Gastroesophageal sphincter (tissue), 3 donors: ENCODE measurements at regions not wholly inside any gene's neighbourhood (a gene's known extent, or its start where the extent isn't known, plus 50 kb on each side); places are given as distances from the start of the nearest gene placed in this dataset.

Experiments
- CTCF ChIP-seq, 4 experiments: fragments of 200-600 bp in 2 of 4; fragments of 450-650 bp in 2 of 4; sonication (generic) in 1 of 4; IDR thresholded peaks; one replicate each; pipeline ENCODE4 v1.5.1; 2017 to 2019; ENCODE audit warnings: antibody characterized with exemption in 4 of 4, mild to moderate bottlenecking in 2 of 4, moderate library complexity in 2 of 4
- EP300 ChIP-seq: sonication (generic); formaldehyde crosslinking; IDR thresholded peaks from one replicate; pipeline ENCODE4 v1.6.1; 2017; ENCODE audit warnings: antibody characterized with exemption, mild to moderate bottlenecking
- POLR2A ChIP-seq, 2 donors: fragments of 450-650 bp; IDR thresholded peaks; one replicate each; pipeline ENCODE4 v1.6.1; 2017; ENCODE audit warnings: antibody characterized with exemption in 2 of 2, mild to moderate bottlenecking in 2 of 2, moderate library complexity in 1 of 2
- POLR2AphosphoS5 ChIP-seq: sonication (generic); formaldehyde crosslinking; IDR thresholded peaks from one replicate; pipeline ENCODE4 v1.6.1; 2017; ENCODE audit warnings: antibody characterized with exemption

- TF ChIP-seq CTCF (IDR thresholded peaks at IDR 0.05) (no peak), POLR2AphosphoS5 (no peak), POLR2A (IDR thresholded peaks at IDR 0.05) (no peak), EP300 (no peak)
Observed at GRCh38 chr11:105260976-105261375, 121.4 kb upstream of the CARD18 start.
